ENCODE measurements at regions not wholly inside any gene's neighbourhood (a gene's known extent, or its start where the extent isn't known, plus 50 kb on each side); places are given as distances from the start of the nearest gene placed in this dataset.

DNA sequence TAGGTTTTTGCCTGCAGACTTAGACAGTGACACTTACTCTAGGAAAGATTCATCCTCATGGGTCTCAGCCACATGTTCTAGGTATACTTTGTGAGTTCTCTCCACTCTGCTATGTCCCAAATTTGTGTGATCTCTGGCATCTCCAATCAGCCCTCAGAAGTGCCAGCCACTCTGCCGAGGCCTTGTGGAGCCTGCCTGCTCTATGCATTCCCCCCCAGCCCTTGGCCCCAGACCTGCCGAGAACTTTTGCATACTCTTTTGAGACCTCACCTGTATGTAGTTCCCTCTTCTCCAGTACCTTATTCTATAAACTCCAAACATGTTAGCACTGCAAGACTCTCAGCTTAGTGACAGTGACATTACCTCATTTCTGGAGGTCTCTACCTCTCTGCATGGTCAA is 2170.5 kb upstream of the DEFB115 start:
- TF ChIP-seq, protein P1, sequence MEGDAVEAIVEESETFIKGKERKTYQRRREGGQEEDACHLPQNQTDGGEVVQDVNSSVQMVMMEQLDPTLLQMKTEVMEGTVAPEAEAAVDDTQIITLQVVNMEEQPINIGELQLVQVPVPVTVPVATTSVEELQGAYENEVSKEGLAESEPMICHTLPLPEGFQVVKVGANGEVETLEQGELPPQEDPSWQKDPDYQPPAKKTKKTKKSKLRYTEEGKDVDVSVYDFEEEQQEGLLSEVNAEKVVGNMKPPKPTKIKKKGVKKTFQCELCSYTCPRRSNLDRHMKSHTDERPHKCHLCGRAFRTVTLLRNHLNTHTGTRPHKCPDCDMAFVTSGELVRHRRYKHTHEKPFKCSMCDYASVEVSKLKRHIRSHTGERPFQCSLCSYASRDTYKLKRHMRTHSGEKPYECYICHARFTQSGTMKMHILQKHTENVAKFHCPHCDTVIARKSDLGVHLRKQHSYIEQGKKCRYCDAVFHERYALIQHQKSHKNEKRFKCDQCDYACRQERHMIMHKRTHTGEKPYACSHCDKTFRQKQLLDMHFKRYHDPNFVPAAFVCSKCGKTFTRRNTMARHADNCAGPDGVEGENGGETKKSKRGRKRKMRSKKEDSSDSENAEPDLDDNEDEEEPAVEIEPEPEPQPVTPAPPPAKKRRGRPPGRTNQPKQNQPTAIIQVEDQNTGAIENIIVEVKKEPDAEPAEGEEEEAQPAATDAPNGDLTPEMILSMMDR (conservative IDR thresholded peaks at IDR 0.05 in 1 of 2, IDR thresholded peaks at IDR 0.05 in 1 of 2; ENCODE audit: low read depth in 1 of 2, low read length in 2 of 2): no peak
- TF ChIP-seq EZH2 (IDR thresholded peaks at IDR 0.05; ENCODE audit: low read length, missing control alignments): no peak
